ENCODE measurements at regions not wholly inside any gene's neighbourhood (a gene's known extent, or its start where the extent isn't known, plus 50 kb on each side); places are given as distances from the start of the nearest gene placed in this dataset.

DNA sequence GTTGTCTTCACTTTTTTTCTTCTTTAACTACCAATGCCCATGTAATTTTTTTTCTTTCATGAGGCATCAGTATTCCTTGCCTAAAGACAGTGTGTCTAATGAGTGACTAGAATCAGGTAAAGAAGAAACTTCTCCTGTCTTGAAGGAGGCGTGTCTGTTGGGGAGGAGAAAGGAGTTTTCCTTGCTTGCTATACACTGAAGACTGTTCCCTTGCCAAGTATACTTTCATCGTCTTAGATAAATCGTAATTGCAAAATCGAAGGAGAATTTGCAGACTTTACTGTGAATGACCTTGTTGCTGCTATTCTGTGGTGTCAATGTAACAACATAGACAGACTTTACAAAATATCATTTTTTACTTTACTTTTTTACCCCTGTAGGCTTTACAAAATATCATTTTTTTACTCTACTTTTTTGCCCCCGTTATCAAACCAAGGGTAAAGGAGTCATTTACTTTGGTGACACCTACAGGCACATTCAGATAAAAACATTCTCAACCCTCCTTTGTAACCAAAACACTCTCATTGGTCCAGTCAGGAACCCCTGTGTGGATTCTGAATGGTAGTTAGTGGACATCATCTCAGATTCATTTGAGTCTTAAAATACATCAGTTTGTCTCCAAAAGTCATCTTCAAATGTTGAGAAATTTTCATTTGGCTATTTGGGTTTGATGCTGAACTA lies 232.4 kb downstream of the AHR start:
- TF ChIP-seq, protein P1, sequence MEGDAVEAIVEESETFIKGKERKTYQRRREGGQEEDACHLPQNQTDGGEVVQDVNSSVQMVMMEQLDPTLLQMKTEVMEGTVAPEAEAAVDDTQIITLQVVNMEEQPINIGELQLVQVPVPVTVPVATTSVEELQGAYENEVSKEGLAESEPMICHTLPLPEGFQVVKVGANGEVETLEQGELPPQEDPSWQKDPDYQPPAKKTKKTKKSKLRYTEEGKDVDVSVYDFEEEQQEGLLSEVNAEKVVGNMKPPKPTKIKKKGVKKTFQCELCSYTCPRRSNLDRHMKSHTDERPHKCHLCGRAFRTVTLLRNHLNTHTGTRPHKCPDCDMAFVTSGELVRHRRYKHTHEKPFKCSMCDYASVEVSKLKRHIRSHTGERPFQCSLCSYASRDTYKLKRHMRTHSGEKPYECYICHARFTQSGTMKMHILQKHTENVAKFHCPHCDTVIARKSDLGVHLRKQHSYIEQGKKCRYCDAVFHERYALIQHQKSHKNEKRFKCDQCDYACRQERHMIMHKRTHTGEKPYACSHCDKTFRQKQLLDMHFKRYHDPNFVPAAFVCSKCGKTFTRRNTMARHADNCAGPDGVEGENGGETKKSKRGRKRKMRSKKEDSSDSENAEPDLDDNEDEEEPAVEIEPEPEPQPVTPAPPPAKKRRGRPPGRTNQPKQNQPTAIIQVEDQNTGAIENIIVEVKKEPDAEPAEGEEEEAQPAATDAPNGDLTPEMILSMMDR (IDR thresholded peaks at IDR 0.05) = peak; percentile 50; the same call in 1 of the 2 replicates
- no peak for TF ChIP-seq POLR2AphosphoS5 (IDR thresholded peaks at IDR 0.05; ENCODE audit: low read depth, low read length)
- TF ChIP-seq, protein P2, sequence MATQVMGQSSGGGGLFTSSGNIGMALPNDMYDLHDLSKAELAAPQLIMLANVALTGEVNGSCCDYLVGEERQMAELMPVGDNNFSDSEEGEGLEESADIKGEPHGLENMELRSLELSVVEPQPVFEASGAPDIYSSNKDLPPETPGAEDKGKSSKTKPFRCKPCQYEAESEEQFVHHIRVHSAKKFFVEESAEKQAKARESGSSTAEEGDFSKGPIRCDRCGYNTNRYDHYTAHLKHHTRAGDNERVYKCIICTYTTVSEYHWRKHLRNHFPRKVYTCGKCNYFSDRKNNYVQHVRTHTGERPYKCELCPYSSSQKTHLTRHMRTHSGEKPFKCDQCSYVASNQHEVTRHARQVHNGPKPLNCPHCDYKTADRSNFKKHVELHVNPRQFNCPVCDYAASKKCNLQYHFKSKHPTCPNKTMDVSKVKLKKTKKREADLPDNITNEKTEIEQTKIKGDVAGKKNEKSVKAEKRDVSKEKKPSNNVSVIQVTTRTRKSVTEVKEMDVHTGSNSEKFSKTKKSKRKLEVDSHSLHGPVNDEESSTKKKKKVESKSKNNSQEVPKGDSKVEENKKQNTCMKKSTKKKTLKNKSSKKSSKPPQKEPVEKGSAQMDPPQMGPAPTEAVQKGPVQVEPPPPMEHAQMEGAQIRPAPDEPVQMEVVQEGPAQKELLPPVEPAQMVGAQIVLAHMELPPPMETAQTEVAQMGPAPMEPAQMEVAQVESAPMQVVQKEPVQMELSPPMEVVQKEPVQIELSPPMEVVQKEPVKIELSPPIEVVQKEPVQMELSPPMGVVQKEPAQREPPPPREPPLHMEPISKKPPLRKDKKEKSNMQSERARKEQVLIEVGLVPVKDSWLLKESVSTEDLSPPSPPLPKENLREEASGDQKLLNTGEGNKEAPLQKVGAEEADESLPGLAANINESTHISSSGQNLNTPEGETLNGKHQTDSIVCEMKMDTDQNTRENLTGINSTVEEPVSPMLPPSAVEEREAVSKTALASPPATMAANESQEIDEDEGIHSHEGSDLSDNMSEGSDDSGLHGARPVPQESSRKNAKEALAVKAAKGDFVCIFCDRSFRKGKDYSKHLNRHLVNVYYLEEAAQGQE (IDR thresholded peaks at IDR 0.05; ENCODE audit: insufficient read depth in 1 of 2, low read depth in 2 of 2, low read length in 1 of 2) = no peak
- TF ChIP-seq TCF7L2 (IDR thresholded peaks at IDR 0.05; ENCODE audit: low read depth, low read length) = no peak
